Activated CD8-positive, alpha-beta T cell treated with anti-CD3 and anti-CD28 coated beads for 36 hours (primary cell): ENCODE measurements at regions not wholly inside any gene's neighbourhood (a gene's known extent, or its start where the extent isn't known, plus 50 kb on each side); places are given as distances from the start of the nearest gene placed in this dataset.

Experiments used
- ATAC-seq: fragments of 200-7000 bp; cut with Tn5 transposase; one replicate; pipeline ENCODE4 v1.10.0; 2021; ENCODE audit warnings: mild to moderate bottlenecking, moderate library complexity
- CTCF ChIA-PET: fragments of 350-600 bp; sonication (Branson Sonifier 250); formaldehyde crosslinking; loops from one replicate; lab custom pipeline; 2021; ENCODE audit warnings: antibody characterized with exemption; lab: Charles Lee
- POLR2A ChIA-PET: fragments of 350-600 bp; sonication (Branson Sonifier 250); formaldehyde crosslinking; loops from one replicate; lab custom pipeline; 2021; ENCODE audit warnings: antibody characterized with exemption; lab: Charles Lee
- DNase-seq: peaks from one replicate; pipeline ENCODE4 v3.0.0-alpha.2; 2020
- H3K27ac Mint-ChIP-seq: one replicate; pipeline ENCODE4 v1.8.0; 2021; ENCODE audit warnings: mild to moderate bottlenecking, mixed read lengths
- H3K27me3 Mint-ChIP-seq: one replicate; pipeline ENCODE4 v1.8.0; 2021; ENCODE audit warnings: mixed read lengths
- H3K36me3 Mint-ChIP-seq: one replicate; pipeline ENCODE4 v1.8.0; 2021; ENCODE audit warnings: low read depth, mixed read lengths
- H3K4me1 Mint-ChIP-seq: one replicate; pipeline ENCODE4 v1.8.0; 2021; ENCODE audit warnings: low read depth, mixed read lengths
- H3K4me3 Mint-ChIP-seq: one replicate; pipeline ENCODE4 v1.8.0; 2021; ENCODE audit warnings: mild to moderate bottlenecking, moderate library complexity, mixed read lengths
- H3K9me3 Mint-ChIP-seq: one replicate; pipeline ENCODE4 v1.8.0; 2021; ENCODE audit warnings: mixed read lengths
- CTCF ChIP-seq: fragments of 200-600 bp; IDR thresholded peaks from one replicate; pipeline ENCODE4 v1.8.0; 2022; ENCODE audit warnings: antibody characterized with exemption, mild to moderate bottlenecking
- intact Hi-C: fragments of 100-400 bp; cut with micrococcal nuclease; formaldehyde crosslinking; loops from one replicate; pipeline ENCODE4 v1.10.0; 2022

GRCh38 chr18:55950379-55951166, 362.6 kb upstream of the TCF4 start:
- intact Hi-C loops, result no loop called here
- no peak overlapping the region for H3K4me3 Mint-ChIP-seq
- H3K36me3 Mint-ChIP-seq, result no peaks in the 10 kb centered on the region
- ChIA-PET CTCF (no interaction called here), POLR2A (no interaction called here)
- H3K4me1 Mint-ChIP-seq, result no peaks in the 10 kb centered on the region
- ATAC-seq, result no peak
- H3K27me3 Mint-ChIP-seq, result no peaks in the 10 kb centered on the region
- no peaks in the 10 kb centered on the region for H3K9me3 Mint-ChIP-seq
- DNase-seq, result no peak
- H3K27ac Mint-ChIP-seq, result no peak overlapping the region
- TF ChIP-seq CTCF, result no peak

- H3K4me3 Mint-ChIP-seq, result no peak overlapping the region
- CTCF ChIA-PET, result no interaction called here
- DNase-seq, result no peak
Measured at GRCh38 chr18:55934821-55935220, 346.8 kb upstream of the TCF4 start.

GRCh38 chr18:55932675-55933074, 344.7 kb upstream of the TCF4 start:
- intact Hi-C loops, result no loop called here
- ChIA-PET POLR2A (no interaction called here), CTCF (no interaction called here)
- H3K36me3 Mint-ChIP-seq, result no peaks in the 10 kb centered on the region
- H3K4me1 Mint-ChIP-seq, result no peaks in the 10 kb centered on the region
- H3K27me3 Mint-ChIP-seq, result no peaks in the 10 kb centered on the region
- no peak overlapping the region for H3K4me3 Mint-ChIP-seq
- DNase-seq (no peak), ATAC-seq (no peak)
- TF ChIP-seq CTCF, result no peak
- H3K9me3 Mint-ChIP-seq, result peaks cover 2% of the 10 kb centered on the region
- H3K27ac Mint-ChIP-seq, result no peak overlapping the region

More at GRCh38 chr18:55934821-55935220, 346.8 kb upstream of the TCF4 start:
- Mint-ChIP-seq H3K27me3 (no peaks in the 10 kb centered on the region), H3K4me1 (no peaks in the 10 kb centered on the region), H3K27ac (no peak overlapping the region), H3K36me3 (no peaks in the 10 kb centered on the region), H3K9me3 (peaks cover 4% of the 10 kb centered on the region)
- intact Hi-C loops, result no loop called here
- POLR2A ChIA-PET, result no interaction called here
- no peak for TF ChIP-seq CTCF
- no peak for ATAC-seq

GRCh38 chr18:55927831-55928230, 339.8 kb upstream of the TCF4 start:
- no peaks in the 10 kb centered on the region for H3K27me3 Mint-ChIP-seq
- POLR2A ChIA-PET, result interaction anchor here (0.5 kb wide), 1 partner anchor 67 kb away, joined by 3 read pairs; no protein-coding TSS in a partner anchor
- no peaks in the 10 kb centered on the region for H3K36me3 Mint-ChIP-seq
- TF ChIP-seq CTCF, result no peak
- intact Hi-C loops, result no loop called here
- CTCF ChIA-PET, result no interaction called here
- H3K4me3 Mint-ChIP-seq, result no peak overlapping the region
- no peaks in the 10 kb centered on the region for H3K4me1 Mint-ChIP-seq
- no peak for ATAC-seq
- H3K9me3 Mint-ChIP-seq, result no peaks in the 10 kb centered on the region
- DNase-seq, result no peak
- H3K27ac Mint-ChIP-seq, result no peak overlapping the region

GRCh38 chr18:55925772-55926171, 337.8 kb upstream of the TCF4 start:
- ATAC-seq, result no peak
- no peaks in the 10 kb centered on the region for H3K36me3 Mint-ChIP-seq
- H3K27me3 Mint-ChIP-seq, result no peaks in the 10 kb centered on the region
- POLR2A ChIA-PET, result no interaction called here
- H3K27ac Mint-ChIP-seq, result no peak overlapping the region
- DNase-seq, result no peak
- CTCF ChIA-PET, result no interaction called here
- TF ChIP-seq CTCF, result no peak
- no peak overlapping the region for H3K4me3 Mint-ChIP-seq
- no peaks in the 10 kb centered on the region for H3K9me3 Mint-ChIP-seq
- no peaks in the 10 kb centered on the region for H3K4me1 Mint-ChIP-seq
- intact Hi-C loops, result no loop called here
